IMR-90 (cell line): ENCODE measurements at regions not wholly inside any gene's neighbourhood (a gene's known extent, or its start where the extent isn't known, plus 50 kb on each side); places are given as distances from the start of the nearest gene placed in this dataset.

Experiments used
- ATAC-seq: fragments of 200-7000 bp; cut with Tn5 transposase; 2 replicates; pipeline ENCODE4 v1.9.1; 2020; ENCODE audit warnings: low read depth, mild to moderate bottlenecking, moderate library complexity
- BruUV-seq: library from RNA; stranded (reverse); fragments of 400-500 nt; replicated peaks from 2 replicates; lab custom pipeline; 2021; lab: Mats Ljungman, UMichigan
- CTCF ChIA-PET: fragments of 300-600 bp; formaldehyde crosslinking; extraction: SDS; loops from one replicate; lab custom pipeline; 2021; ENCODE audit warnings: antibody characterized with exemption; lab: Yijun Ruan, JAX
- POLR2A ChIA-PET: fragments of 300-600 bp; sonication (Branson Sonifier 250); formaldehyde crosslinking; loops from one replicate; lab custom pipeline; 2022; ENCODE audit warnings: antibody characterized with exemption; ENCODE audit not compliant: unreplicated experiment; lab: Charles Lee
- DNase-seq: peaks from one replicate; pipeline ENCODE4 v3.0.0; 2013
- H2AFZ ChIP-seq: replicated peaks from 2 replicates; pipeline ENCODE3; 2013; ENCODE audit warnings: low read length, mild to moderate bottlenecking; ENCODE audit not compliant: poor library complexity
- H2AK5ac ChIP-seq: 2 replicates; pipeline ENCODE4 v1.6.1; 2013; ENCODE audit warnings: low read depth, low read length, inconsistent platforms
- H2AK9ac ChIP-seq: replicated peaks from 2 replicates; pipeline ENCODE3; 2013; ENCODE audit warnings: mild to moderate bottlenecking, low read depth, low read length, moderate library complexity; ENCODE audit not compliant: poor library complexity
- H2BK120ac ChIP-seq: 2 replicates; pipeline ENCODE4 v1.6.1; 2013; ENCODE audit warnings: low read depth, low read length, inconsistent platforms
- H2BK15ac ChIP-seq: 3 replicates; pipeline ENCODE4 v1.6.1; 2013; ENCODE audit warnings: low read depth, low read length, inconsistent platforms
- H2BK20ac ChIP-seq: 2 replicates; pipeline ENCODE4 v1.6.1; 2013; ENCODE audit warnings: low read depth, mild to moderate bottlenecking, inconsistent platforms, low read length, moderate library complexity
- H2BK5ac ChIP-seq: 2 replicates; pipeline ENCODE4 v1.6.1; 2013; ENCODE audit warnings: mild to moderate bottlenecking, low read depth, low read length, inconsistent platforms; ENCODE audit not compliant: poor library complexity, severe bottlenecking
- H3K14ac ChIP-seq: replicated peaks from 2 replicates; pipeline ENCODE4 v1.6.1; 2013; ENCODE audit warnings: low read depth, low read length, inconsistent platforms
- H3K18ac ChIP-seq: 2 replicates; pipeline ENCODE4 v1.6.1; 2013; ENCODE audit warnings: low read depth, low read length, control low read depth
- H3K23ac ChIP-seq: 2 replicates; pipeline ENCODE4 v1.6.1; 2013; ENCODE audit warnings: low read depth, low read length, inconsistent platforms
- H3K27ac ChIP-seq: 2 replicates; pipeline ENCODE4 v1.5.1; 2013; ENCODE audit warnings: mild to moderate bottlenecking, control low read depth, low read length; ENCODE audit not compliant: insufficient read depth
- H3K27me3 ChIP-seq: 2 replicates; pipeline ENCODE4 v1.6.1; 2013; ENCODE audit warnings: low read length; ENCODE audit not compliant: control insufficient read depth, insufficient read depth
- H3K36me3 ChIP-seq: 2 replicates; pipeline ENCODE4 v1.6.1; 2013; ENCODE audit warnings: low read length, mixed read lengths; ENCODE audit not compliant: control insufficient read depth, insufficient read depth
- H3K4ac ChIP-seq: 2 replicates; pipeline ENCODE4 v1.6.1; 2013; ENCODE audit warnings: low read depth, low read length, inconsistent platforms
- H3K4me1 ChIP-seq: 2 replicates; pipeline ENCODE4 v1.6.1; 2013; ENCODE audit warnings: low read length, mixed read lengths; ENCODE audit not compliant: control insufficient read depth, insufficient read depth
- H3K4me2 ChIP-seq: 2 replicates; pipeline ENCODE4 v1.6.1; 2013; ENCODE audit warnings: low read depth, mild to moderate bottlenecking, control low read depth, low read length, moderate library complexity
- H3K4me3 ChIP-seq: 2 replicates; pipeline ENCODE4 v1.5.1; 2013; ENCODE audit warnings: low read depth, mild to moderate bottlenecking, control low read depth, low read length, moderate library complexity; ENCODE audit not compliant: insufficient read depth
- H3K56ac ChIP-seq: 2 replicates; pipeline ENCODE4 v1.6.1; 2013; ENCODE audit warnings: low read length, inconsistent platforms; ENCODE audit not compliant: insufficient read depth; ENCODE audit errors: extremely low read depth
- H3K79me1 ChIP-seq, 2 experiments: 2 replicates each; pipeline ENCODE4 v1.6.1; 2013; ENCODE audit warnings: low read length in 2 of 2, inconsistent platforms in 1 of 2, low read depth in 1 of 2
- H3K9ac ChIP-seq: 2 replicates; pipeline ENCODE4 v1.6.1; 2013; ENCODE audit warnings: low read depth, low read length, control low read depth
- H3K9me1 ChIP-seq: 2 replicates; pipeline ENCODE4 v1.6.1; 2013; ENCODE audit warnings: low read length, inconsistent platforms; ENCODE audit not compliant: insufficient read depth
- H3K9me3 ChIP-seq: 2 replicates; pipeline ENCODE4 v1.6.1; 2013; ENCODE audit warnings: low read length; ENCODE audit not compliant: control insufficient read depth, insufficient read depth
- H4K20me1 ChIP-seq: 2 replicates; pipeline ENCODE4 v1.6.1; 2013; ENCODE audit warnings: low read length, inconsistent platforms; ENCODE audit not compliant: insufficient read depth
- H4K5ac ChIP-seq: 2 replicates; pipeline ENCODE4 v1.6.1; 2013; ENCODE audit warnings: mild to moderate bottlenecking, low read depth, low read length, control low read depth
- H4K8ac ChIP-seq, 2 experiments: 2 replicates each; pipeline ENCODE4 v1.6.1; 2013; ENCODE audit warnings: low read depth in 2 of 2, low read length in 2 of 2, control low read depth in 1 of 2, inconsistent platforms in 1 of 2
- H4K91ac ChIP-seq: 2 replicates; pipeline ENCODE4 v1.6.1; 2013; ENCODE audit warnings: low read depth, low read length, inconsistent platforms; ENCODE audit not compliant: insufficient read depth
- CEBPB ChIP-seq: IDR thresholded peaks from 2 replicates; pipeline ENCODE4 v1.6.1; 2012; ENCODE audit warnings: low read depth, low read length, improper control_type of control experiment
- CTCF ChIP-seq: conservative IDR thresholded peaks from 2 replicates; pipeline ENCODE4 v1.5.1; 2012; ENCODE audit warnings: mild to moderate bottlenecking, low read depth, low read length, improper control_type of control experiment
- FOS ChIP-seq: fragments of 150-350 bp; IDR thresholded peaks from 2 replicates; pipeline ENCODE4 v1.6.1; 2016; ENCODE audit warnings: low read depth, low read length
- MAZ ChIP-seq: IDR thresholded peaks from 2 replicates; pipeline ENCODE4 v1.6.1; 2012; ENCODE audit warnings: low read depth, mild to moderate bottlenecking, low read length, improper control_type of control experiment, moderate library complexity, borderline replicate concordance
- POLR2A ChIP-seq: IDR thresholded peaks from 2 replicates; pipeline ENCODE4 v1.6.1; 2012; ENCODE audit warnings: mild to moderate bottlenecking, low read depth, low read length
- RAD21 ChIP-seq: IDR thresholded peaks from 2 replicates; pipeline ENCODE4 v1.6.1; 2012; ENCODE audit warnings: low read length, improper control_type of control experiment
- SMC3 ChIP-seq: fragments of 150-350 bp; IDR thresholded peaks from 2 replicates; pipeline ENCODE4 v1.6.1; 2016; ENCODE audit warnings: low read depth, mild to moderate bottlenecking, antibody characterized with exemption, low read length, moderate library complexity
- dilution Hi-C: fragments of 300-500 bp; cut with HindIII; formaldehyde crosslinking; loops from one replicate; pipeline ENCODE4 v1.14.3; 2018; ENCODE audit warnings: low sequenced_read_pairs; ENCODE audit not compliant: unreplicated experiment
- in situ Hi-C: fragments of 300-500 bp; cut with MboI; formaldehyde crosslinking; loops from 3 replicates; pipeline ENCODE4 v1.14.3; 2019; ENCODE audit warnings: low sequenced_read_pairs, inconsistent platforms, mixed read lengths
- intact Hi-C: fragments of 100-400 bp; cut with micrococcal nuclease; formaldehyde crosslinking; loops from 2 replicates; pipeline ENCODE4 v1.10.0; 2022
- TF ChIP-seq, protein P1 (sequence below): fragments of 150-350 bp; IDR thresholded peaks from 2 replicates; pipeline ENCODE4 v1.6.1; 2017; ENCODE audit warnings: mild to moderate bottlenecking, antibody characterized with exemption, low read length, low read depth
- TF ChIP-seq, protein P2 (sequence below): fragments of 150-350 bp; IDR thresholded peaks from 2 replicates; pipeline ENCODE4 v1.6.1; 2016; ENCODE audit warnings: low read depth, mild to moderate bottlenecking, low read length, moderate library complexity, borderline replicate concordance

DNA sequence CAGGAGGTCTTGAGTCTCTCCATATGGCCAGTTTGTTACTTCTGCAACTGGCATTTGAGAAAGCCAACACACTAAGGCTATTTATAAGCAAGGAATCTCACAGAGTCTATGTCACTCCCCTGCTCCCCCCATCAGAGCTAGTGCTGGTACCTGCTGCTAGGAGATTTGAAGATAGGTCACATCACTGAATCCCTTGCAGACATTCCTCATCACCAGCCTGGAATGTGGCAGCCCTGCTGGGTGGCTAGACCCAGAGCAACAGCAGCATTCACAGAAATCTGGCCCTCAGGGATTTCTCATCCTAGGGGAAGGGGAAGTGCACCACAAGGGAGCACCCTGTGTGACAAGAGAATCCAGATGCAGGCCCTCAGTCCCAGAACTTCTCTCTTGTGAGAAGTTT, 672.1 kb downstream of the HACE1 start:
- intact Hi-C loops (no loop called here), in situ Hi-C loops (no loop called here), dilution Hi-C loops (no loop called here)
- no peak overlapping the region for H3K23ac ChIP-seq
- H3K9me1 ChIP-seq, result no peaks in the 10 kb centered on the region
- no TSS peak for BruUV-seq
- no peak overlapping the region for H2BK120ac ChIP-seq
- H3K4me2 ChIP-seq, result no peak overlapping the region
- H3K18ac ChIP-seq, result no peak overlapping the region
- H4K8ac ChIP-seq, result no peak overlapping the region
- H2BK20ac ChIP-seq, result no peak overlapping the region
- H2BK5ac ChIP-seq, result no peak overlapping the region
- no peak for DNase-seq
- ATAC-seq, result no peak
- no peak overlapping the region for H4K5ac ChIP-seq
- H3K27me3 ChIP-seq, result no peaks in the 10 kb centered on the region
- H3K14ac ChIP-seq, result no peak overlapping the region
- TF ChIP-seq CEBPB, result no peak
- no peak for TF ChIP-seq FOS
- no peak for TF ChIP-seq CTCF
- TF ChIP-seq, protein P1, sequence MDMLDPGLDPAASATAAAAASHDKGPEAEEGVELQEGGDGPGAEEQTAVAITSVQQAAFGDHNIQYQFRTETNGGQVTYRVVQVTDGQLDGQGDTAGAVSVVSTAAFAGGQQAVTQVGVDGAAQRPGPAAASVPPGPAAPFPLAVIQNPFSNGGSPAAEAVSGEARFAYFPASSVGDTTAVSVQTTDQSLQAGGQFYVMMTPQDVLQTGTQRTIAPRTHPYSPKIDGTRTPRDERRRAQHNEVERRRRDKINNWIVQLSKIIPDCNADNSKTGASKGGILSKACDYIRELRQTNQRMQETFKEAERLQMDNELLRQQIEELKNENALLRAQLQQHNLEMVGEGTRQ, result no peak
- TF ChIP-seq MAZ, result no peak
- TF ChIP-seq, protein P2, sequence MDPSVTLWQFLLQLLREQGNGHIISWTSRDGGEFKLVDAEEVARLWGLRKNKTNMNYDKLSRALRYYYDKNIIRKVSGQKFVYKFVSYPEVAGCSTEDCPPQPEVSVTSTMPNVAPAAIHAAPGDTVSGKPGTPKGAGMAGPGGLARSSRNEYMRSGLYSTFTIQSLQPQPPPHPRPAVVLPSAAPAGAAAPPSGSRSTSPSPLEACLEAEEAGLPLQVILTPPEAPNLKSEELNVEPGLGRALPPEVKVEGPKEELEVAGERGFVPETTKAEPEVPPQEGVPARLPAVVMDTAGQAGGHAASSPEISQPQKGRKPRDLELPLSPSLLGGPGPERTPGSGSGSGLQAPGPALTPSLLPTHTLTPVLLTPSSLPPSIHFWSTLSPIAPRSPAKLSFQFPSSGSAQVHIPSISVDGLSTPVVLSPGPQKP, result no peak
- no peak for TF ChIP-seq POLR2A
- TF ChIP-seq RAD21, result no peak
- TF ChIP-seq SMC3, result no peak
- H2AK9ac ChIP-seq, result no peak overlapping the region
- POLR2A ChIA-PET, result no interaction called here
- no peak overlapping the region for H3K4me3 ChIP-seq
- no peaks in the 10 kb centered on the region for H3K4me1 ChIP-seq
- H3K56ac ChIP-seq, result no peak overlapping the region
- CTCF ChIA-PET, result no interaction called here
- H4K91ac ChIP-seq, result no peak overlapping the region
- no peak overlapping the region for H2AK5ac ChIP-seq
- no peaks in the 10 kb centered on the region for H4K20me1 ChIP-seq
- peaks cover 25% of the 10 kb centered on the region; the same call in 1 of the 2 replicates for H3K9me3 ChIP-seq
- H3K79me1 ChIP-seq, result no peaks in the 10 kb centered on the region
- no peak overlapping the region for H3K4ac ChIP-seq
- no peak overlapping the region for H2AFZ ChIP-seq
- H3K27ac ChIP-seq, result no peak overlapping the region
- no peak overlapping the region for H3K9ac ChIP-seq
- H3K36me3 ChIP-seq, result no peaks in the 10 kb centered on the region
- H2BK15ac ChIP-seq, result no peak overlapping the region
